ENCODE measurements at regions not wholly inside any gene's neighbourhood (a gene's known extent, or its start where the extent isn't known, plus 50 kb on each side); places are given as distances from the start of the nearest gene placed in this dataset.
"Not testable (repeated sequence)": the region's sequence is repeated elsewhere in the genome, so short reads cannot be mapped to it uniquely, and the experiment has no call there.

DNA sequence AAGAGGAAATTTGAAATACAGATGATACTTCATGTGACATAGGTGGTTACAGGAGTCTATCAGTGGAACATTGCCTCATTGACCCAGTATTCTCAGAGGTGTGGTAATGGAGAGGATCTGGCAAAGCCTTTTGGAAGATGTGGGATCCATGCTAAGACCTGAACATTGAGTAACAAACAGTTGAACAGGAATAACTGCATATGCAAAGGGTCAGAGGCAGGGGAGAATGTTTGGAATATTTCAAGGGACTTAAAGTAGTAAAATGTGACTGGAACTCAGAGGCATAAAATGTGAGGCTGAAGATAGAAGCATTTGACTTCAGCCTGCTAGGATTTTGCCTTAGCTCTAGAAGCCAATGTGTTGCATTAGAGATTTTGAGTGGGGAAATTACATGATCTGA lies 300.2 kb upstream of the ETAA1 start:
- peak; percentile 33 for DNase-seq (ENCODE audit: low read depth)

GRCh38 chr2:67103157-67103556 lies 294.0 kb upstream of the ETAA1 start:
- DNase-seq (ENCODE audit: low read depth) = no peak

GRCh38 chr2:67108231-67108630 lies 288.9 kb upstream of the ETAA1 start:
- DNase-seq (ENCODE audit: low read depth) = no peak

GRCh38 chr2:67124531-67124930 lies 272.6 kb upstream of the ETAA1 start:
- no peak for DNase-seq (ENCODE audit: low read depth)

- peak; percentile 55 for DNase-seq (ENCODE audit: low read depth)
These were observed 266.4 kb upstream of the ETAA1 start for GRCh38 chr2:67130531-67131256.

DNA sequence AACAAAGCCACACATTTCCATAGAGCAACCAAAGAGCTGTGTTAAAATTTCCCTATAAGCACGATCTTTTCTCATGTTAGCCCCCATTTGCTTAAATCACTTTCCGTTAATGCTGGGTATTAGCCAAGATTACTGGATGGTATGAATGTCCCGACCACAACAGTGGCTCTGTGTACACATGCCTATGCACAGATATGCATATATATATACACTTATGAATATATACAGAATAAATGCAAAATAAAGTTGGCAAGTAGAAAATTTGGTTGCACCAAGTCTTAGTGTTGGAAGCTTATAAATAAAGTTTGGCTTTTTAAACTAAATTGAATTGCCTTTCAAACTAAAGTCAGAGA lies 265.9 kb upstream of the ETAA1 start:
- DNase-seq (ENCODE audit: low read depth) = no peak

GRCh38 chr2:67132441-67132940 lies 264.6 kb upstream of the ETAA1 start:
- peak; percentile 55 for DNase-seq (ENCODE audit: low read depth)

DNA sequence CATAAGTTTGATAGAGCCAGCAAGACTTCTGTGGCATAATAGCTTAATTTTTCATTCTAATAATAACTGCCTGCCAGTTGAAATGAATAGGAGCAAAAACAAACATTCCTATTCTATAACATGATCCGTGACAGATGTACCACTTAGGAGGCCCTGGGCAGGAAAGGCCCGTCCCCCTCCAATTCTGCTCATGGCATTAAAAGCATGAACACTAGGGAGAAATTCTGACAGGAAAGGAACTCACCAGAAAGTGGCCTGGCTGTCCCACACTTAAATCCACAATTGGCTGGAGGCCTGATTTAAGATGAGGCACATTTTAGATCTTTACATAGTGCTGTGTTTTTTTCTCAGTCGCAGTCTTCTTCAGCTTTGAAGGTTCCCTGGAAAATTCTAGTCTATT lies 261.9 kb upstream of the ETAA1 start:
- no peak for DNase-seq (ENCODE audit: low read depth)

- DNase-seq (ENCODE audit: low read depth) = no peak
These were observed 259.4 kb upstream of the ETAA1 start for GRCh38 chr2:67137699-67138098.

DNA sequence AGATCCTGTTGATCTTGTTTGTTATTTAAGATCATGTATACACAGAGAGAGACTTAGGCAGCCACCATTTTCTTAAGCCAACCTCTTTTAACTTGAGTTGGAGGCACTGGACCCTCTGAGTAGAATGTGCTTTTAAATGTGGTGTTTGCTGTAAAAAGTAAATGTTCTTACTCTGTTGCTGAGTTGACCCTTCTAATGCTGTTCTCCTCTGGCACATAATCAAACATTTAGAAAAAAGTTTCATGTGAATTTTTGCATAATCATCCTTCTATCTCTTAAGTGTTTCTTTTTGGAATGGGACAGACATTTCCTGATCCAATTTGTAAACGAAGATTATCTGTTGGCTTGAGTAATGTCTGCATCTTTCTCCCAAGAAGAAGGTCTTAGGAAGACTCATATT lies 255.1 kb upstream of the ETAA1 start:
- no peak for DNase-seq (ENCODE audit: low read depth)

- no peak for DNase-seq (ENCODE audit: low read depth)
These were observed 254.4 kb upstream of the ETAA1 start for GRCh38 chr2:67142741-67143140.

- DNase-seq (ENCODE audit: low read depth) = no peak
These were observed 251.3 kb upstream of the ETAA1 start for GRCh38 chr2:67145851-67146250.

GRCh38 chr2:67156796-67157195 lies 240.3 kb upstream of the ETAA1 start:
- DNase-seq (ENCODE audit: low read depth) = no peak

DNA sequence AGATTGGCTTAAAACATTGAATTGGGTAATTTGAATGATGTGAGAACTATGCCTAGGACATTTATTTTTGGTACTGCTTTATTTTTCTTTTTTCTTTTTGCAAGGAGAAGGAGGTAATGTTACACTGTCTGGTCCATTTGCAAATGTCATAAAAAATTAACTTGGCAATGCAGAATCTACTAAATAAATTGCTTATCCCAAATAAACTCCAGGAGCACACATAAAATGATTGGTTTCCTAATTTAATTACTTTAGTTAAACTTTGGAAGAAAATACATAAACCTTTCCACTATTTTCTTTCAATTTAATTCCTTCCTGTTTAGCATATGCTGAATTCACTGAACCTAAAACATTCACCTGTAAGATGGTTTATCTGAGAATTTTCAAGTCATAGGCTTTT lies 238.4 kb upstream of the ETAA1 start:
- DNase-seq (ENCODE audit: low read depth) = no peak

DNA sequence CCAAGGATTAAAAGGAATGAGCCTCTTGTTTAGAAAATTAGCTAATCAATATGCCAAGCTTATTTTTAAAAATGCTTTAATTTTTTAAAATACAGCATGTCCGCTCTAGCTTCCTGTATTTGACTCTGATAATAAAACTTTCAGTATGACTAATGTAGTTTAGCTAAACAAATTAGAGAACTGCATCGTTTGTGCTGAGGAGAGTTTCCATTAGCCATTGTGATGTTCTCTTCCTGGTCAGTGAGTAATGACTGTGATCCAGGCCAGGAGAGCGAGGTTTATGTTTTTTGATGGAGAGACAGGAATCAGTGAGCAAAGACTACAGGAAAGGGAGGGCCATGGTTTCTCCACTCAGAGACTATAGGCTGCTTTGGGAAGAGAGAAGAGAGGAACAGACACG lies 237.2 kb upstream of the ETAA1 start:
- peak; percentile 81 for DNase-seq (ENCODE audit: low read depth)

DNA sequence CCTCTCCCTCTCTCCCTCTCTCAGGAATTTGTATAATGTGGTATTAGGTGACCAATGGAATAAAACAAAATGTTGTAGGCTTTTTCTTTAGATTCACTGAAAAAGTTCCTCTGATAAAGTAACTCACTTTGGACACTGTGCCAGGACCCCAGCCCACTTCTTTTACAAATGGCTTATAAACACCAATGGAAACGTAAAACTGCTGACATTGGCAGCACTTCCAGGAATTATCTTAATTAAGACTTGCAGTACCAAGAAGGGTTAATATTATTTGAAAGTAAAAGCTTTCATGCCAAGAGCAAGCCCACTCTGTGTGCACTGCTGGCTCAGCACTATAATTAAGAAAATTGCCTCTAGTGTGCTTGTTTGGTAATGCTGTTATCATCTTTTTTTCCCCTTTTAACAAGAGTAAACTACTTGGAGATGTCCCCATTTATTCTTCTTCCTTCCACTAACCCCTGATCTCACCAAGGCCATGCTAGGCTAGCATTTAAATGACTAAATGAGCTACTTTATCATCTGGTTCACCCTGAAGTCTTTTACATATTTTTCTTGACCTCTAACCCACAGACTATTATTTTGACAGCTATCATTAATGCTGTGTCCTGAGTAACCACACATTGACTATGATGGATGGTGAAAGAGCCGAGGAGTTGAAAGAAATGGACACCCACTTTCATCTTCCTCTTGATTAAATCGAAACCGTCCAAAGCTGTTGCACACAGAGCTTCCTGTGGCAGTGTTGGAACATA lies 232.2 kb upstream of the ETAA1 start:
- DNase-seq (ENCODE audit: low read depth) = no peak

- DNase-seq (ENCODE audit: low read depth) = no peak
These were observed 231.6 kb upstream of the ETAA1 start for GRCh38 chr2:67165523-67165990.

- not testable (repeated sequence) for DNase-seq (ENCODE audit: low read depth)
These were observed 230.6 kb upstream of the ETAA1 start for GRCh38 chr2:67166511-67166910.

DNA sequence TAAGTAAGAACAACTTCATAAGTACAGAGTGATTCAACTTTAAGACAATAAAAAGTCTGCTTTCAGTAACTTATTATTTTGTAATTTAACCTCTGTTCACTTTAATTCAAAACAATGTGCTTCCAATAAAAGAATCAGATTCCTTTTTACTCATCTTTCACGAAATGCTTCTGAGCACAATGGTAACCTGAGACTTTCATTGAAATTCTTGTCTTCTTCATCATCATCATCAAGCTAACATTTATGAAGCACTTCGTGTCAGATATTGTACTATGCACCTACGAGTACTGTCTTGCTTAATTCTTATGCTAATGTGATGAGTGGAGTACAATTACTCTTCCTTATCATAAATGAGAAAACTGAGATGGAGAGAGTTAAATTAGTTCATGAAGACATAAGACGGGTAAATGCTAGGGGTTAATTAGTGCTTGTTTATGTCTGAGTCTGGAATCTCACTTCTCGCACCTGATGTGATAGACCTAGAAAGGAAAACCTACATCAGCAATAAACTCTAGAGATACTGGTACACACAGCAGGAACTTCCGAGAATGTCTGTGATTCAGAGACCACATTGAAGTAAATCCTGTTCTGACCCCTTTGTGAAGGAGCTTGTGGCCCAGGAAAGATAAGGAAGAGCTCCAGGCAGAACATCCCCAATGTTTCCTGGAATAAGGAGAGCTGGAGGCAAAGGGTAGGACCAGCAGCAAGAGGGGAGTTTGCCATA lies 227.6 kb upstream of the ETAA1 start:
- peak; percentile 78 for DNase-seq (ENCODE audit: low read depth)

- DNase-seq (ENCODE audit: low read depth) = no peak
These were observed 217.6 kb upstream of the ETAA1 start for GRCh38 chr2:67179526-67179925.

- no peak for DNase-seq (ENCODE audit: low read depth)
These were observed 216.3 kb upstream of the ETAA1 start for GRCh38 chr2:67180841-67181240.

GRCh38 chr2:67182884-67183283 lies 214.2 kb upstream of the ETAA1 start:
- DNase-seq (ENCODE audit: low read depth) = no peak

- DNase-seq (ENCODE audit: low read depth) = no peak
These were observed 210.8 kb upstream of the ETAA1 start for GRCh38 chr2:67186326-67186725.

All from EH (cell line).